HepG2 (cell line): ENCODE measurements at regions not wholly inside any gene's neighbourhood (a gene's known extent, or its start where the extent isn't known, plus 50 kb on each side); places are given as distances from the start of the nearest gene placed in this dataset.

ENCODE experiments used
- ATAC-seq: fragments of 200-7000 bp; cut with Tn5 transposase; 3 replicates; pipeline ENCODE4 v1.9.1; 2020; ENCODE audit warnings: mild to moderate bottlenecking, moderate library complexity
- BruUV-seq: library from RNA; stranded (reverse); fragments of 400-500 nt; replicated peaks from 2 replicates; lab custom pipeline; 2021; lab: Mats Ljungman, UMichigan
- CTCF ChIA-PET: fragments of 300-600 bp; formaldehyde crosslinking; extraction: SDS; loops from one replicate; lab custom pipeline; 2021; ENCODE audit warnings: low total read pairs, inconsistent platforms, low intra/inter-chr PET ratio; lab: Yijun Ruan, JAX
- POLR2A ChIA-PET: fragments of 350-600 bp; sonication (Branson Sonifier 250); formaldehyde crosslinking; loops from one replicate; lab custom pipeline; 2020; ENCODE audit warnings: antibody characterized with exemption, inconsistent platforms; lab: Yijun Ruan, JAX
- DNase-seq: peaks from one replicate; pipeline ENCODE4 v3.0.0-alpha.2; 2015; ENCODE audit warnings: low spot score
- FAIRE-seq: peaks from 3 replicates; lab custom pipeline; 2011; peaks lifted over from hg19 to GRCh38; lab: Jason Lieb, UNC
- H2AFZ ChIP-seq: one replicate; pipeline ENCODE4 v1.6.1; 2011; ENCODE audit warnings: low read length, inconsistent platforms
- H3K27ac ChIP-seq: fragments of 300-600 bp; 3 replicates; pipeline ENCODE4 v1.8.0; 2011; ENCODE audit warnings: mixed run types, mild to moderate bottlenecking, mixed read lengths, low read length, inconsistent platforms; ENCODE audit not compliant: insufficient read depth; ENCODE audit errors: extremely low read length
- H3K27me3 ChIP-seq, 2 experiments: fragments of 200-600 bp in 1 of 2; 2 replicates in 1 of 2; 3 replicates in 1 of 2; pipeline versions ENCODE4 v1.6.0 to v1.8.0; 2011; ENCODE audit warnings: low read length in 2 of 2, mild to moderate bottlenecking in 2 of 2, moderate library complexity in 2 of 2, inconsistent platforms in 1 of 2; ENCODE audit not compliant: insufficient read depth in 2 of 2, control insufficient read depth in 1 of 2
- H3K36me3 ChIP-seq, 2 experiments: fragments of 200-600 bp in 1 of 2; replicated peaks in 1 of 2; 2 replicates in 1 of 2; 3 replicates in 1 of 2; pipeline versions ENCODE4 v1.5.1 to v1.8.0; 2011; ENCODE audit warnings: low read length in 2 of 2, inconsistent platforms in 1 of 2; ENCODE audit not compliant: insufficient read depth in 2 of 2, control insufficient read depth in 1 of 2
- H3K4me1 ChIP-seq: 2 replicates; pipeline ENCODE4 v1.5.1; 2012; ENCODE audit warnings: low read length, inconsistent platforms; ENCODE audit not compliant: insufficient read depth
- H3K4me2 ChIP-seq: 2 replicates; pipeline ENCODE4 v1.6.0; 2011; ENCODE audit warnings: low read depth, low read length, inconsistent platforms
- H3K4me3 ChIP-seq, 3 experiments: fragments of 200-600 bp in 1 of 3; sonication (generic), shearing (Covaris generic) in 1 of 3; replicated peaks in 1 of 3; 2 replicates each; pipeline ENCODE4 v1.5.1; 2011 to 2016; ENCODE audit warnings: low read length in 3 of 3, inconsistent platforms in 2 of 3, low read depth in 2 of 3, mild to moderate bottlenecking in 2 of 3, control low read depth in 1 of 3, mixed read lengths in 1 of 3; ENCODE audit not compliant: insufficient read depth in 1 of 3
- H3K79me2 ChIP-seq: one replicate; pipeline ENCODE4 v1.6.1; 2011; ENCODE audit warnings: low read length, inconsistent platforms; ENCODE audit not compliant: insufficient read depth
- H3K9ac ChIP-seq: 2 replicates; pipeline ENCODE4 v1.6.0; 2011; ENCODE audit warnings: mild to moderate bottlenecking, low read depth, low read length, inconsistent platforms; ENCODE audit not compliant: insufficient read depth
- H3K9me3 ChIP-seq: 2 replicates; pipeline ENCODE4 v1.5.1; 2012; ENCODE audit warnings: mild to moderate bottlenecking, low read length
- H4K20me1 ChIP-seq: 2 replicates; pipeline ENCODE4 v1.6.0; 2011; ENCODE audit warnings: inconsistent platforms, mild to moderate bottlenecking, low read length, moderate library complexity; ENCODE audit not compliant: insufficient read depth
- AGO1 ChIP-seq: fragments of 200-400 bp; formaldehyde crosslinking; IDR thresholded peaks from 2 replicates; pipeline ENCODE4 v1.6.1; 2017; ENCODE audit warnings: mild to moderate bottlenecking, low read depth, low read length, moderate library complexity; ENCODE audit not compliant: poor library complexity, severe bottlenecking
- DNMT1 ChIP-seq: sonication (generic); formaldehyde crosslinking; IDR thresholded peaks from 2 replicates; pipeline ENCODE4 v1.5.1; 2020; ENCODE audit warnings: mild to moderate bottlenecking, missing genetic modification reagents
- GLMP ChIP-seq: sonication (generic); formaldehyde crosslinking; IDR thresholded peaks from 2 replicates; pipeline ENCODE4 v1.9.0; 2021; ENCODE audit warnings: missing genetic modification reagents, mild to moderate bottlenecking, borderline replicate concordance
- KAT2B ChIP-seq: fragments of 150-350 bp; IDR thresholded peaks from 2 replicates; pipeline ENCODE4 v1.6.1; 2014; ENCODE audit warnings: low read depth, low read length, borderline replicate concordance
- MIER3 ChIP-seq: IDR thresholded peaks from 2 replicates; pipeline ENCODE4 v1.6.1; 2016; ENCODE audit warnings: missing compliant biosample characterization, borderline replicate concordance
- PITX1 ChIP-seq: sonication (generic); formaldehyde crosslinking; IDR thresholded peaks from 2 replicates; pipeline ENCODE4 v1.5.1; 2020; ENCODE audit warnings: mild to moderate bottlenecking, missing genetic modification reagents
- RFX1 ChIP-seq: fragments of 450-650 bp; IDR thresholded peaks from 2 replicates; pipeline ENCODE4 v1.6.1; 2017
- U2AF1 ChIP-seq: fragments of 200-400 bp; formaldehyde crosslinking; optimal IDR thresholded peaks from 2 replicates; pipeline ENCODE3; 2017; ENCODE audit warnings: mild to moderate bottlenecking, low read depth, low read length
- ZBTB2 ChIP-seq: sonication (generic); formaldehyde crosslinking; IDR thresholded peaks from 2 replicates; pipeline ENCODE4 v1.8.0; 2022; ENCODE audit warnings: low read depth, missing genetic modification reagents
- ZBTB3 ChIP-seq: sonication (generic); formaldehyde crosslinking; IDR thresholded peaks from 2 replicates; pipeline ENCODE4 v1.4.0; 2020; ENCODE audit warnings: low read depth, mild to moderate bottlenecking, moderate library complexity, missing genetic modification reagents, borderline replicate concordance
- ZNF256 ChIP-seq: sonication (generic); formaldehyde crosslinking; conservative IDR thresholded peaks from 2 replicates; pipeline ENCODE4 v1.4.0; 2020; ENCODE audit warnings: missing genetic modification reagents
- ZNF782 ChIP-seq: sonication (generic); formaldehyde crosslinking; IDR thresholded peaks from 2 replicates; pipeline ENCODE4 v1.4.0; 2020; ENCODE audit warnings: missing genetic modification reagents, mild to moderate bottlenecking, borderline replicate concordance
- ZNF83 ChIP-seq: sonication (generic); formaldehyde crosslinking; IDR thresholded peaks from 2 replicates; pipeline ENCODE4 v1.4.0; 2020; ENCODE audit warnings: missing genetic modification reagents, mild to moderate bottlenecking, borderline replicate concordance
- ZSCAN25 ChIP-seq: sonication (generic); formaldehyde crosslinking; IDR thresholded peaks from 2 replicates; pipeline ENCODE4 v1.8.0; 2022; ENCODE audit warnings: mild to moderate bottlenecking, missing genetic modification reagents
- WGBS: methylation state at CpG from one replicate; pipeline ENCODE4 v1.1.6; 2017; ENCODE audit warnings: low lambda C conversion rate; 5-methylcytosine and 5-hydroxymethylcytosine counted together
- in situ Hi-C: cut with HindIII; loops from 2 replicates; pipeline ENCODE4 v1.10.0; 2017; ENCODE audit warnings: low pct_unique_long_range_greater_than_20kb; ENCODE audit not compliant: extremely low pct_ligation_motif_present
- intact Hi-C: fragments of 100-400 bp; cut with micrococcal nuclease; formaldehyde crosslinking; loops from one replicate; pipeline ENCODE4 v1.10.0; 2022; ENCODE audit not compliant: unreplicated experiment
- TF ChIP-seq, protein P1 (sequence below): sonication (generic); formaldehyde crosslinking; IDR thresholded peaks from 2 replicates; pipeline ENCODE4 v1.4.0; 2020; ENCODE audit warnings: missing genetic modification reagents, borderline replicate concordance
- TF ChIP-seq, protein P2 (sequence below): sonication (generic); formaldehyde crosslinking; IDR thresholded peaks from 2 replicates; pipeline ENCODE4 v1.8.1; 2023; ENCODE audit warnings: mild to moderate bottlenecking, missing genetic modification reagents, borderline replicate concordance

DNA sequence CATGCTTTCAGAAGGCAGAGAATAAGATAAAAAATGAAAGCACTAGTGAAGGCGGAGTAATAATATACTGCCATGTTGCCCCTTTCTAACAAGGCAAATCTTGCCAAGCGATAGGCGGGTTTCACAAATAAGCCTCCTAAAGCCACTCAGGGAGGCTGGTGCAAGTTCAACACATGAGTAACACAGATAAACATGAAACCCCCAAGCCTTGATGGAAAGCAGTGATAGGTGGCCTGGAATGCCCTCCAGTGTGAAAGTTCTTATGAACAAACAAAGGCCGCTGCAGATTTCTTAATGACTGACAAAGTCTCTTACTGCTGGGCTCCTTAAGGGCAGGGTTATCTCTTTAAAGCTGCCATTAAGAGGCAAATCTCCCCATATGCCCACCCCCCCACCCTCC lies 154.7 kb downstream of the ZDHHC21 start (continued):
- TF ChIP-seq, protein P1, sequence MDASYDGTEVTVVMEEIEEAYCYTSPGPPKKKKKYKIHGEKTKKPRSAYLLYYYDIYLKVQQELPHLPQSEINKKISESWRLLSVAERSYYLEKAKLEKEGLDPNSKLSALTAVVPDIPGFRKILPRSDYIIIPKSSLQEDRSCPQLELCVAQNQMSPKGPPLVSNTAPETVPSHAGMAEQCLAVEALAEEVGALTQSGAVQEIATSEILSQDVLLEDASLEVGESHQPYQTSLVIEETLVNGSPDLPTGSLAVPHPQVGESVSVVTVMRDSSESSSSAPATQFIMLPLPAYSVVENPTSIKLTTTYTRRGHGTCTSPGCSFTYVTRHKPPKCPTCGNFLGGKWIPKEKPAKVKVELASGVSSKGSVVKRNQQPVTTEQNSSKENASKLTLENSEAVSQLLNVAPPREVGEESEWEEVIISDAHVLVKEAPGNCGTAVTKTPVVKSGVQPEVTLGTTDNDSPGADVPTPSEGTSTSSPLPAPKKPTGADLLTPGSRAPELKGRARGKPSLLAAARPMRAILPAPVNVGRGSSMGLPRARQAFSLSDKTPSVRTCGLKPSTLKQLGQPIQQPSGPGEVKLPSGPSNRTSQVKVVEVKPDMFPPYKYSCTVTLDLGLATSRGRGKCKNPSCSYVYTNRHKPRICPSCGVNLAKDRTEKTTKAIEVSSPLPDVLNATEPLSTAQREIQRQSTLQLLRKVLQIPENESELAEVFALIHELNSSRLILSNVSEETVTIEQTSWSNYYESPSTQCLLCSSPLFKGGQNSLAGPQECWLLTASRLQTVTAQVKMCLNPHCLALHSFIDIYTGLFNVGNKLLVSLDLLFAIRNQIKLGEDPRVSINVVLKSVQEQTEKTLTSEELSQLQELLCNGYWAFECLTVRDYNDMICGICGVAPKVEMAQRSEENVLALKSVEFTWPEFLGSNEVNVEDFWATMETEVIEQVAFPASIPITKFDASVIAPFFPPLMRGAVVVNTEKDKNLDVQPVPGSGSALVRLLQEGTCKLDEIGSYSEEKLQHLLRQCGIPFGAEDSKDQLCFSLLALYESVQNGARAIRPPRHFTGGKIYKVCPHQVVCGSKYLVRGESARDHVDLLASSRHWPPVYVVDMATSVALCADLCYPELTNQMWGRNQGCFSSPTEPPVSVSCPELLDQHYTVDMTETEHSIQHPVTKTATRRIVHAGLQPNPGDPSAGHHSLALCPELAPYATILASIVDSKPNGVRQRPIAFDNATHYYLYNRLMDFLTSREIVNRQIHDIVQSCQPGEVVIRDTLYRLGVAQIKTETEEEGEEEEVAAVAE (CRISPR knock-in tag): no peak
- TF ChIP-seq, protein P2, sequence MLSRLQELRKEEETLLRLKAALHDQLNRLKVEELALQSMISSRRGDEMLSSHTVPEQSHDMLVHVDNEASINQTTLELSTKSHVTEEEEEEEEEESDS (CRISPR knock-in tag): no peak
- no peak for TF ChIP-seq GLMP
- TF ChIP-seq ZNF256 (CRISPR knock-in tag): no peak
- no peak for TF ChIP-seq DNMT1
- TF ChIP-seq U2AF1: no peak
- TF ChIP-seq, all 625 proteins: peak for 0

DNA sequence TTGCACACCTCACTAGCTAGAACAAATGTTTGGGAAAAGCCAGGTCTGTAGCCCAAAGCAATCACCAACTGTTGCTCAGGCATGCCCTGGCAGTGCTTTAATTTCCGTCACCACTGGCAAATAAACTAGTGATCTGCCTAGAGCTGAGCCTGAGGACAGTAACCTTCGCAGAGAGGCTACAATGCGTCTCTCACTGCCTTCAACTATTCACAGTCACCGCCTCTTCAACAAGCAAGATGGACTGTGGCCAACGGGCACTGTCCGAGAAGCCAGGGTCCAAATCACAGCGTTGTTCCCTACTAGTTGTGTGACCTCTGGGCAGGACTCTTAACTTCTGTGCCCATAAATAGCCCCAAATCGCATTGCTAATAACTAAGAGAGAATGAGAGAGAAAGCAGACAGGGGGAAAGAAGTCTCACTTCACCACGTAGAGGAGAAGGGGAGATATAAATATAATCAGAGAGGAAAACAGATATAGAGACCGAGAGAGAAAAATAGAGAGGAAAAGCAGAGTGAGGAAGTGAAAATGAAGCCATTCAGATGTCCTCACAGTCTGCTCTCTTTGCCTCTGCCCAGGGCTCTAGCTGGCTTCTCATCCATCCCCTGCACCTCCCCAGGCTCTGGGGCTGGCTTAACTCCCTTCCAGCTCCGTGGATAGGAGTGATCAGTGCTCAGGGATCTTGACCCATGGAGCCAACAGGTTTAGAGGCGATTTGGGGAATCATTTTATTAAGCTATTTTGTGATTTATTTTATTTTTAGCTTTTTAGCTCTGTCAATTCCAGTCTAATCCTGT lies 157.9 kb downstream of the ZDHHC21 start:
- H3K27ac ChIP-seq: no peak overlapping the region
- no peaks in the 10 kb centered on the region for H3K79me2 ChIP-seq
- H3K27me3 ChIP-seq: peaks cover 2 to 5% of the 10 kb centered on the region in 2 experiments; a peak in 2 of 5 replicates
- H3K4me1 ChIP-seq: peaks cover 27% of the 10 kb centered on the region
- H4K20me1 ChIP-seq: no peaks in the 10 kb centered on the region
- no peaks in the 10 kb centered on the region for H3K9me3 ChIP-seq
- ATAC-seq: no peak
- in situ Hi-C loops: no loop called here
- no TSS peak for BruUV-seq
- ChIA-PET POLR2A (no interaction called here), CTCF (no interaction called here)
- no peak for FAIRE-seq
- no peak overlapping the region for H2AFZ ChIP-seq
- intact Hi-C loops: no loop called here
- no peaks in the 10 kb centered on the region for H3K36me3 ChIP-seq
- no peak overlapping the region for H3K9ac ChIP-seq
- WGBS: 25% methylated on average over 12 of the region's 12 CpGs
- DNase-seq: no peak
- H3K4me2 ChIP-seq: no peak overlapping the region
- H3K4me3 ChIP-seq: no peak overlapping the region
- TF ChIP-seq ZNF782 (CRISPR knock-in tag) (no peak), PITX1 (CRISPR knock-in tag) (no peak), AGO1 (no peak), ZSCAN25 (CRISPR knock-in tag) (no peak), ZBTB2 (CRISPR knock-in tag) (no peak), ZBTB3 (CRISPR knock-in tag) (no peak), ZNF83 (no peak), KAT2B (no peak), MIER3 (CRISPR knock-in tag) (no peak), RFX1 (no peak)
